Peyer's patch (tissue), 4 donors: ENCODE measurements at regions not wholly inside any gene's neighbourhood (a gene's known extent, or its start where the extent isn't known, plus 50 kb on each side); places are given as distances from the start of the nearest gene placed in this dataset.

Experiments used
- DNase-seq, 3 donors: peaks; one replicate each; pipeline ENCODE4 v3.0.0-alpha.2; 2017 to 2019
- H3K27ac ChIP-seq, 4 donors: fragments of 200-600 bp; sonication (generic); one replicate each; pipeline ENCODE4 v1.5.1; 2016 to 2019
- H3K27me3 ChIP-seq, 2 donors: fragments of 200-600 bp; sonication (generic); one replicate each; pipeline ENCODE4 v1.5.1; 2019
- H3K36me3 ChIP-seq, 3 donors: fragments of 200-600 bp; sonication (generic); one replicate each; pipeline ENCODE4 v1.5.1; 2016 to 2019
- H3K4me1 ChIP-seq, 4 donors: fragments of 200-600 bp; sonication (generic); one replicate each; pipeline ENCODE4 v1.5.1; 2016 to 2019
- H3K4me3 ChIP-seq, 4 donors: fragments of 200-600 bp; sonication (generic); 1 replicate in 3 of 4; 2 replicates in 1 of 4; pipeline ENCODE4 v1.5.1; 2016 to 2019; ENCODE audit warnings: mild to moderate bottlenecking in 1 of 4
- H3K9me3 ChIP-seq, 4 donors: fragments of 200-600 bp; sonication (generic); one replicate each; pipeline ENCODE4 v1.5.1; 2016 to 2019; ENCODE audit warnings: mild to moderate bottlenecking in 1 of 4
- CTCF ChIP-seq, 6 experiments: fragments of 450-650 bp in 4 of 6; fragments of 200-600 bp in 2 of 6; sonication (generic) in 1 of 6; IDR thresholded peaks; one replicate each; pipeline ENCODE4 v1.5.1; 2017 to 2019; ENCODE audit warnings: antibody characterized with exemption in 6 of 6, mild to moderate bottlenecking in 3 of 6, moderate library complexity in 1 of 6
- POLR2A ChIP-seq, 2 donors: fragments of 450-650 bp; IDR thresholded peaks; one replicate each; pipeline ENCODE4 v1.5.1; 2017; ENCODE audit warnings: antibody characterized with exemption in 2 of 2, mild to moderate bottlenecking in 2 of 2, moderate library complexity in 2 of 2

DNA sequence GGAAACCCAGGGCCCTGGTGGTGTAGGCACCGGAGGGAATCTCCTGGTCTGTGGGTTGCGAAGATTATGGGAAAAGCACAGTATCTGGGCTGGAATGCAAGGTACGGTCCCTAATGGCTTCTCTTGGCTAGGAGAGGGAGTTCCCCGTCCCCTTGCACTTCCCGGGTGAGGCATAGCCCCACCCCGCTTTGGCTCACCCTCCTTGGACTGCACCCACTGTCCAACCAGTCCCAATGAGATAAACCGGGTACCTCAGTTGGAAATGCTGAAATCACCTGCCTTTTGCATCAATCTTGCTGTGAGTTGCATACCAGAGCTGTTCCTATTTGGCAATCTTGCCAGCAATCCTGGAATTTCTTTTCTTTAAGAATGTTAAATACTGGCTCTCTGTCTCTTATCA is 1429.1 kb downstream of the MAT2B start:
- no peak for TF ChIP-seq CTCF (IDR thresholded peaks at IDR 0.05)
- TF ChIP-seq POLR2A (IDR thresholded peaks at IDR 0.05) = no peak
- no peaks in the 10 kb centered on the region for H3K36me3 ChIP-seq
- no peak for DNase-seq
- no peak overlapping the region for H3K27ac ChIP-seq
- no peaks in the 10 kb centered on the region for H3K9me3 ChIP-seq
- no peak overlapping the region for H3K4me3 ChIP-seq
- H3K27me3 ChIP-seq = no peaks in the 10 kb centered on the region
- no peaks in the 10 kb centered on the region for H3K4me1 ChIP-seq

GRCh38 chr5:164941132-164941531 is 1435.7 kb downstream of the MAT2B start:
- H3K27me3 ChIP-seq = no peaks in the 10 kb centered on the region
- H3K4me3 ChIP-seq = no peak overlapping the region
- no peak for DNase-seq
- no peak overlapping the region for H3K27ac ChIP-seq
- no peaks in the 10 kb centered on the region for H3K4me1 ChIP-seq
- H3K36me3 ChIP-seq = no peaks in the 10 kb centered on the region
- no peak for TF ChIP-seq CTCF (IDR thresholded peaks at IDR 0.05)
- no peak for TF ChIP-seq POLR2A (IDR thresholded peaks at IDR 0.05)
- H3K9me3 ChIP-seq = no peaks in the 10 kb centered on the region

DNA sequence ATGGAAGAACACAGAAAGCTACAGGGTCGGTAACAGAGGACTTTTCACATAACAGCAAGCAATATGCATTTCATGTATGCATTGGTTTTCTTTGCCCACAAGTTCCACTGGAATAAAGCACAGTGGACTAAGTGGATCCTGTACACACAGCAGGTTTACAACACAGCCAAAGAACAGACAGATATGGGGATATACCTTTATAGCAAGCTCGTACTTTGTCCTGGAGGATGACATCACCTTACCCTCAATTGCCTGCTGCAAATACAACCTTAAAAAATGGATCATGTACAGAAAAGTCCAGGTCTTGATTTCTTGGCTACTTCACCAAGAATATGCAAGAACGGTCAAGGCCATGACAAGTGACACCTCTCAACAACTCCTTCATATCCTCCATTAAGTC is 1445.5 kb downstream of the MAT2B start:
- H3K27ac ChIP-seq = no peak overlapping the region
- TF ChIP-seq CTCF (IDR thresholded peaks at IDR 0.05) = no peak
- TF ChIP-seq POLR2A (IDR thresholded peaks at IDR 0.05) = no peak
- H3K9me3 ChIP-seq = no peaks in the 10 kb centered on the region
- no peaks in the 10 kb centered on the region for H3K27me3 ChIP-seq
- no peaks in the 10 kb centered on the region for H3K36me3 ChIP-seq
- no peaks in the 10 kb centered on the region for H3K4me1 ChIP-seq
- H3K4me3 ChIP-seq = no peak overlapping the region
- no peak for DNase-seq

DNA sequence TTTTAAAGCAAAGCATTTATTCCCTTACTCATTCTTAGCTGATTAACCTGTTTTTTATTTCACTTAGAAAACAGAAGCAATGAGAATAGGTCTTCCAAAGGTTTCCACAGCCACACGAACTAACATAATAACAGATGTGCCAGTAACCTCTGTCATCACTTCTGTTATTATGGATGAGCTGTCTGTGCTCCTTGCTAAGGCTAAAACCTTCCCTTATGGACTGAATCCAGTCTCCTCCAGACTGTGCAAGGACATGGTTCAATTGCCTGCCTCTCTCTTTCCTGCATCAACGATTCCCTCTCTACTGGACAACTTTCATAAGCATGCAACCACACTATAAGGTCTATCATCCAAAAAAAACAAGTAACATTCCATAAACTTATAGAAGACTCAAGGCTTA is 1446.2 kb downstream of the MAT2B start:
- H3K4me1 ChIP-seq = no peaks in the 10 kb centered on the region
- no peaks in the 10 kb centered on the region for H3K9me3 ChIP-seq
- H3K36me3 ChIP-seq = no peaks in the 10 kb centered on the region
- TF ChIP-seq POLR2A (IDR thresholded peaks at IDR 0.05) (no peak), CTCF (IDR thresholded peaks at IDR 0.05) (no peak)
- DNase-seq = no peak
- H3K27me3 ChIP-seq = no peaks in the 10 kb centered on the region
- H3K27ac ChIP-seq = no peak overlapping the region
- no peak overlapping the region for H3K4me3 ChIP-seq

DNA sequence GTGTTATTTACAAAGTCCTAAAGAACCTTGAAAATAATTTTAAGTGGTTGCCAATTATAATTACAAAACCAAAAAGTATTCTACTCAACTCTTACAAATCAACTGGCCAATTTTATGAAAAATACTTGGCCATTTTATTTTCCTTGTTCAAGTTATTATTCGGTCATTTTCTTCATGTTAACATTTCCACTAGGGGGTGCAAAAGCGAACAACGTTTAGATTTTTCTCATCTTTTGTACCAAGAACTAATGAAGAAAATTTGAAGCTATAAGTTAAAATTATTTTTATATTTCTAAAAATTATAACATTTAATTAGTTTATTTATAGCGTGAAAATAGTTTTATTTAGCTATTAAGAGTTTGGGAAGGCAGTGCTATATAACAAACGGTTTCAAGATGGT is 1453.3 kb downstream of the MAT2B start:
- no peaks in the 10 kb centered on the region for H3K4me1 ChIP-seq
- TF ChIP-seq POLR2A (IDR thresholded peaks at IDR 0.05) (no peak), CTCF (IDR thresholded peaks at IDR 0.05) (peak in 2 of 6 experiments; percentile 4 to 18)

GRCh38 chr5:164959761-164960160 is 1454.3 kb downstream of the MAT2B start:
- Histone ChIP-seq H3K4me1 (no peaks in the 10 kb centered on the region), H3K4me3 (no peak overlapping the region), H3K9me3 (no peaks in the 10 kb centered on the region), H3K36me3 (no peaks in the 10 kb centered on the region), H3K27me3 (no peaks in the 10 kb centered on the region), H3K27ac (no peak overlapping the region)
- no peak for DNase-seq
- no peak for TF ChIP-seq POLR2A (IDR thresholded peaks at IDR 0.05)
- no peak for TF ChIP-seq CTCF (IDR thresholded peaks at IDR 0.05)

More for the DNA sequence above, 1453.3 kb downstream of the MAT2B start:
- no peaks in the 10 kb centered on the region for H3K36me3 ChIP-seq
- H3K4me3 ChIP-seq = no peak overlapping the region
- no peak for DNase-seq
- H3K27ac ChIP-seq = no peak overlapping the region
- no peaks in the 10 kb centered on the region for H3K27me3 ChIP-seq
- no peaks in the 10 kb centered on the region for H3K9me3 ChIP-seq
